MM.1S (cell line): ENCODE measurements at regions not wholly inside any gene's neighbourhood (a gene's known extent, or its start where the extent isn't known, plus 50 kb on each side); places are given as distances from the start of the nearest gene placed in this dataset.

Experiments used
- EZH2phosphoT487 ChIP-seq: fragments of 300-600 bp; sonication (generic); IDR thresholded peaks from 2 replicates; pipeline ENCODE4 v1.6.1; 2018; ENCODE audit warnings: antibody characterized with exemption, low read length
- TF ChIP-seq, protein P1 (sequence below): fragments of 300-600 bp; sonication (generic); IDR thresholded peaks from 2 replicates; pipeline ENCODE4 v1.5.1; 2016; ENCODE audit warnings: antibody characterized with exemption, low read length, mixed read lengths

DNA sequence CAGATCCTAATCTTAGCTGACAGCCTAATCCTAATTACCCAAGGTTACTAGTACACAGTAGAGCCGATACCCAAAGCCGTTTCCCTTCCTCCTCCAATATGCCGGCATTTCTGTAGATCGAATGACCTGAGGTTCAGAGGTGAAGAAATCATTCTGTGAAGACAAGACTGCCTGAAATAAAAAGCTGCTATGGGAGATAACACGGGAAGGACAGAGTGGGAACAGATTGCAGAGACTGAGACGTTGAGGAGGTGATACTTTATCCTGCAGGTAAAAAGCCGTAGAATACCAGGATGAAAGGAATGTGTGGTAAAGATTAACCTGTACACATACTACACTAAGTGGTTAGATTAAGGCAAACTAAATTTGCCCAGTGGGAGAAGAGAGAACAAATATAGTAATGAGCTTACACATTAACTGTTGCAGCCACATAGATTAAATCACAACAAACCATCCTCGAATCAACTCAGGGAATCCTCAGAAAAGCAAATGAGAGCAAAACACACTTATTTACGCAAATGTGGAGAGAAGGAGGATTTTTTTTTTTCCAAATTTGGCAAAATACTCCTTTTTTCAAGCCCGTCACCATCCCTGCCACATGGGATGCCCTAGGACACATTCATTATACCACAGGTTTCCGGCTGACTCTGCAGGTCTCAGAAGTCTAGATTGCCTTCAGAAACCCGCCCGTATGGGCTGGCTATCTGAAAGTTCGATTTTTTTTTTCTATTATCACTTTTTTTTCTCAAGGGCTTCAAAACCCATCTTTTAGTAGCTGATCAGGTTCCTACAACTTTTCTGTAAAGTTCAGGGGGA, 188.0 kb downstream of the TTC8 start:
- TF ChIP-seq EZH2phosphoT487, result no peak
- TF ChIP-seq, protein P1, sequence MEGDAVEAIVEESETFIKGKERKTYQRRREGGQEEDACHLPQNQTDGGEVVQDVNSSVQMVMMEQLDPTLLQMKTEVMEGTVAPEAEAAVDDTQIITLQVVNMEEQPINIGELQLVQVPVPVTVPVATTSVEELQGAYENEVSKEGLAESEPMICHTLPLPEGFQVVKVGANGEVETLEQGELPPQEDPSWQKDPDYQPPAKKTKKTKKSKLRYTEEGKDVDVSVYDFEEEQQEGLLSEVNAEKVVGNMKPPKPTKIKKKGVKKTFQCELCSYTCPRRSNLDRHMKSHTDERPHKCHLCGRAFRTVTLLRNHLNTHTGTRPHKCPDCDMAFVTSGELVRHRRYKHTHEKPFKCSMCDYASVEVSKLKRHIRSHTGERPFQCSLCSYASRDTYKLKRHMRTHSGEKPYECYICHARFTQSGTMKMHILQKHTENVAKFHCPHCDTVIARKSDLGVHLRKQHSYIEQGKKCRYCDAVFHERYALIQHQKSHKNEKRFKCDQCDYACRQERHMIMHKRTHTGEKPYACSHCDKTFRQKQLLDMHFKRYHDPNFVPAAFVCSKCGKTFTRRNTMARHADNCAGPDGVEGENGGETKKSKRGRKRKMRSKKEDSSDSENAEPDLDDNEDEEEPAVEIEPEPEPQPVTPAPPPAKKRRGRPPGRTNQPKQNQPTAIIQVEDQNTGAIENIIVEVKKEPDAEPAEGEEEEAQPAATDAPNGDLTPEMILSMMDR, result no peak
